K562 (cell line): ENCODE measurements at regions not wholly inside any gene's neighbourhood (a gene's known extent, or its start where the extent isn't known, plus 50 kb on each side); places are given as distances from the start of the nearest gene placed in this dataset.

ENCODE experiments used
- E2F6 ChIP-seq, 2 experiments: IDR thresholded peaks; 2 replicates each; pipeline ENCODE4 v1.6.1; 2011; ENCODE audit warnings: borderline replicate concordance in 1 of 2, control low read depth in 1 of 2, low read depth in 1 of 2, low read length in 1 of 2, mild to moderate bottlenecking in 1 of 2, mixed read lengths in 1 of 2, moderate library complexity in 1 of 2; ENCODE audit not compliant: insufficient read depth in 1 of 2, insufficient read length in 1 of 2, poor library complexity in 1 of 2, severe bottlenecking in 1 of 2; ENCODE audit errors: extremely low read depth in 1 of 2
- EZH2 ChIP-seq: IDR thresholded peaks from 2 replicates; pipeline ENCODE4 v1.6.1; 2012; ENCODE audit warnings: low read depth, mild to moderate bottlenecking, inconsistent platforms, low read length, borderline replicate concordance
- GATA2 ChIP-seq: sonication (generic); formaldehyde crosslinking; IDR thresholded peaks from 2 replicates; pipeline ENCODE4 v1.4.0; 2020; ENCODE audit warnings: mild to moderate bottlenecking, missing genetic modification reagents
- NFIC ChIP-seq: fragments of 450-650 bp; IDR thresholded peaks from 2 replicates; pipeline ENCODE4 v1.6.1; 2017; ENCODE audit warnings: mild to moderate bottlenecking, inconsistent platforms
- PATZ1 ChIP-seq: fragments of 250-450 bp; sonication (Bioruptor Pico); IDR thresholded peaks from 2 replicates; pipeline ENCODE4 v1.5.0; 2020; ENCODE audit warnings: mild to moderate bottlenecking, borderline replicate concordance
- POLR2AphosphoS5 ChIP-seq: IDR thresholded peaks from 2 replicates; pipeline ENCODE4 v1.6.1; 2011; ENCODE audit warnings: mild to moderate bottlenecking, low read depth, low read length, moderate library complexity; ENCODE audit not compliant: control insufficient read depth, insufficient read depth
- SMAD3 ChIP-seq: fragments of 450-650 bp; formaldehyde crosslinking; conservative IDR thresholded peaks from 2 replicates; pipeline ENCODE4 v1.4.0; 2020; ENCODE audit warnings: mild to moderate bottlenecking
- TF ChIP-seq, protein P1 (sequence below): sonication (generic); formaldehyde crosslinking; IDR thresholded peaks from 2 replicates; pipeline ENCODE4 v1.8.0; 2022; ENCODE audit warnings: missing genetic modification reagents, mild to moderate bottlenecking, borderline replicate concordance
- TF ChIP-seq, protein P2 (sequence below): sonication (generic); formaldehyde crosslinking; IDR thresholded peaks from 2 replicates; pipeline ENCODE4 v1.9.0; 2022; ENCODE audit warnings: mild to moderate bottlenecking, missing genetic modification reagents
- TF ChIP-seq, protein P3 (sequence below), 3 experiments: IDR thresholded peaks in 2 of 3; conservative IDR thresholded peaks in 1 of 3; 2 replicates each; pipeline ENCODE4 v1.5.1; 2011 to 2012; ENCODE audit warnings: low read length in 3 of 3, mild to moderate bottlenecking in 3 of 3, control low read depth in 2 of 3, improper control_type of control experiment in 1 of 3, inconsistent platforms in 1 of 3, low read depth in 1 of 3, mixed read lengths in 1 of 3, moderate library complexity in 1 of 3; ENCODE audit not compliant: insufficient read depth in 2 of 3
- TF ChIP-seq, protein P4 (sequence below): fragments of 150-350 bp; IDR thresholded peaks from 2 replicates; pipeline ENCODE4 v1.6.1; 2014; ENCODE audit warnings: low read depth, mild to moderate bottlenecking, low read length, borderline replicate concordance

DNA sequence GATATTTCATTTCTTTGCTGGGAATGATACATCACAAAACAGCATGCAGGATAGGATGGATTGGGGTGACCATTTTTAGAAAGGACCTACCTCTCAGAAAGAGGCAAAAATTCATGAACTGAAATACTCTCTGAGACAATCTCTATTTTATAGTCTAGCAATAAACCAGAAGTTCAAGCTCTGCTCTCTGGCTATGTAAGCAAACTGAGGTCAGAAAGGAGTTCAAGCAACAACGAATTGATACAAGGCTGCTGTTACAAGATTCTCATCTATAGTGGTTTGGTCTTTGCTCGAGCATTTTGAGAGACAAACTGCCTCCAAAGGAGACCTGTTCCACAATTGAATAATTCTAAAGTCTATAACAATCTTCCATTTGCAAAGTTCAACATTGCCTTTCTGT lies 84.7 kb upstream of the GOLGA8J start:
- TF ChIP-seq, protein P1, sequence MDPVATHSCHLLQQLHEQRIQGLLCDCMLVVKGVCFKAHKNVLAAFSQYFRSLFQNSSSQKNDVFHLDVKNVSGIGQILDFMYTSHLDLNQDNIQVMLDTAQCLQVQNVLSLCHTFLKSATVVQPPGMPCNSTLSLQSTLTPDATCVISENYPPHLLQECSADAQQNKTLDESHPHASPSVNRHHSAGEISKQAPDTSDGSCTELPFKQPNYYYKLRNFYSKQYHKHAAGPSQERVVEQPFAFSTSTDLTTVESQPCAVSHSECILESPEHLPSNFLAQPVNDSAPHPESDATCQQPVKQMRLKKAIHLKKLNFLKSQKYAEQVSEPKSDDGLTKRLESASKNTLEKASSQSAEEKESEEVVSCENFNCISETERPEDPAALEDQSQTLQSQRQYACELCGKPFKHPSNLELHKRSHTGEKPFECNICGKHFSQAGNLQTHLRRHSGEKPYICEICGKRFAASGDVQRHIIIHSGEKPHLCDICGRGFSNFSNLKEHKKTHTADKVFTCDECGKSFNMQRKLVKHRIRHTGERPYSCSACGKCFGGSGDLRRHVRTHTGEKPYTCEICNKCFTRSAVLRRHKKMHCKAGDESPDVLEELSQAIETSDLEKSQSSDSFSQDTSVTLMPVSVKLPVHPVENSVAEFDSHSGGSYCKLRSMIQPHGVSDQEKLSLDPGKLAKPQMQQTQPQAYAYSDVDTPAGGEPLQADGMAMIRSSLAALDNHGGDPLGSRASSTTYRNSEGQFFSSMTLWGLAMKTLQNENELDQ (CRISPR knock-in tag): no peak
- TF ChIP-seq POLR2AphosphoS5: no peak
- no peak for TF ChIP-seq E2F6 (IDR thresholded peaks at IDR 0.05; ENCODE audit: borderline replicate concordance in 1 of 2, extremely low read depth in 1 of 2, insufficient read depth in 1 of 2, insufficient read length in 1 of 2, low read depth in 1 of 2, low read length in 1 of 2, poor library complexity in 1 of 2, severe bottlenecking in 1 of 2)
- TF ChIP-seq PATZ1: no peak
- no peak for TF ChIP-seq NFIC
- TF ChIP-seq, protein P2, sequence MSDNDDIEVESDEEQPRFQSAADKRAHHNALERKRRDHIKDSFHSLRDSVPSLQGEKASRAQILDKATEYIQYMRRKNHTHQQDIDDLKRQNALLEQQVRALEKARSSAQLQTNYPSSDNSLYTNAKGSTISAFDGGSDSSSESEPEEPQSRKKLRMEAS: no peak
- TF ChIP-seq SMAD3 (CRISPR knock-in tag): no peak
- TF ChIP-seq, protein P3, sequence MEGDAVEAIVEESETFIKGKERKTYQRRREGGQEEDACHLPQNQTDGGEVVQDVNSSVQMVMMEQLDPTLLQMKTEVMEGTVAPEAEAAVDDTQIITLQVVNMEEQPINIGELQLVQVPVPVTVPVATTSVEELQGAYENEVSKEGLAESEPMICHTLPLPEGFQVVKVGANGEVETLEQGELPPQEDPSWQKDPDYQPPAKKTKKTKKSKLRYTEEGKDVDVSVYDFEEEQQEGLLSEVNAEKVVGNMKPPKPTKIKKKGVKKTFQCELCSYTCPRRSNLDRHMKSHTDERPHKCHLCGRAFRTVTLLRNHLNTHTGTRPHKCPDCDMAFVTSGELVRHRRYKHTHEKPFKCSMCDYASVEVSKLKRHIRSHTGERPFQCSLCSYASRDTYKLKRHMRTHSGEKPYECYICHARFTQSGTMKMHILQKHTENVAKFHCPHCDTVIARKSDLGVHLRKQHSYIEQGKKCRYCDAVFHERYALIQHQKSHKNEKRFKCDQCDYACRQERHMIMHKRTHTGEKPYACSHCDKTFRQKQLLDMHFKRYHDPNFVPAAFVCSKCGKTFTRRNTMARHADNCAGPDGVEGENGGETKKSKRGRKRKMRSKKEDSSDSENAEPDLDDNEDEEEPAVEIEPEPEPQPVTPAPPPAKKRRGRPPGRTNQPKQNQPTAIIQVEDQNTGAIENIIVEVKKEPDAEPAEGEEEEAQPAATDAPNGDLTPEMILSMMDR (IDR thresholded peaks at IDR 0.05 in 2 of 3, conservative IDR thresholded peaks at IDR 0.05 in 1 of 3; ENCODE audit: insufficient read depth in 2 of 3, low read depth in 1 of 3, low read length in 3 of 3): no peak
- TF ChIP-seq, protein P4, sequence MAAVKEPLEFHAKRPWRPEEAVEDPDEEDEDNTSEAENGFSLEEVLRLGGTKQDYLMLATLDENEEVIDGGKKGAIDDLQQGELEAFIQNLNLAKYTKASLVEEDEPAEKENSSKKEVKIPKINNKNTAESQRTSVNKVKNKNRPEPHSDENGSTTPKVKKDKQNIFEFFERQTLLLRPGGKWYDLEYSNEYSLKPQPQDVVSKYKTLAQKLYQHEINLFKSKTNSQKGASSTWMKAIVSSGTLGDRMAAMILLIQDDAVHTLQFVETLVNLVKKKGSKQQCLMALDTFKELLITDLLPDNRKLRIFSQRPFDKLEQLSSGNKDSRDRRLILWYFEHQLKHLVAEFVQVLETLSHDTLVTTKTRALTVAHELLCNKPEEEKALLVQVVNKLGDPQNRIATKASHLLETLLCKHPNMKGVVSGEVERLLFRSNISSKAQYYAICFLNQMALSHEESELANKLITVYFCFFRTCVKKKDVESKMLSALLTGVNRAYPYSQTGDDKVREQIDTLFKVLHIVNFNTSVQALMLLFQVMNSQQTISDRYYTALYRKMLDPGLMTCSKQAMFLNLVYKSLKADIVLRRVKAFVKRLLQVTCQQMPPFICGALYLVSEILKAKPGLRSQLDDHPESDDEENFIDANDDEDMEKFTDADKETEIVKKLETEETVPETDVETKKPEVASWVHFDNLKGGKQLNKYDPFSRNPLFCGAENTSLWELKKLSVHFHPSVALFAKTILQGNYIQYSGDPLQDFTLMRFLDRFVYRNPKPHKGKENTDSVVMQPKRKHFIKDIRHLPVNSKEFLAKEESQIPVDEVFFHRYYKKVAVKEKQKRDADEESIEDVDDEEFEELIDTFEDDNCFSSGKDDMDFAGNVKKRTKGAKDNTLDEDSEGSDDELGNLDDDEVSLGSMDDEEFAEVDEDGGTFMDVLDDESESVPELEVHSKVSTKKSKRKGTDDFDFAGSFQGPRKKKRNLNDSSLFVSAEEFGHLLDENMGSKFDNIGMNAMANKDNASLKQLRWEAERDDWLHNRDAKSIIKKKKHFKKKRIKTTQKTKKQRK: no peak
- TF ChIP-seq GATA2 (CRISPR knock-in tag): no peak
- TF ChIP-seq EZH2: no peak
